K562 (cell line): ENCODE measurements at regions not wholly inside any gene's neighbourhood (a gene's known extent, or its start where the extent isn't known, plus 50 kb on each side); places are given as distances from the start of the nearest gene placed in this dataset.
A peak's percentile ranks its signal among the peaks of the same experiment; 100 is the strongest.

ENCODE experiments used
- ATAC-seq: fragments of 200-7000 bp; cut with Tn5 transposase; 3 replicates; pipeline ENCODE4 v1.9.1; 2020; ENCODE audit warnings: moderate library complexity
- BruUV-seq: library from RNA; stranded (reverse); fragments of 400-500 nt; replicated peaks from 2 replicates; lab custom pipeline; 2021; lab: Mats Ljungman, UMichigan
- CTCF ChIA-PET: fragments of 300-600 bp; formaldehyde crosslinking; extraction: SDS; loops from one replicate; lab custom pipeline; 2021; ENCODE audit warnings: low intra/inter-chr PET ratio; lab: Yijun Ruan, JAX
- POLR2A ChIA-PET: fragments of 300-600, 350-650 bp; sonication (Branson Sonifier 250); formaldehyde crosslinking; extraction: SDS; loops from one replicate; lab custom pipeline; 2021; ENCODE audit warnings: antibody characterized with exemption, inconsistent platforms; lab: Yijun Ruan, JAX
- DNase-seq, 4 experiments: peaks; one replicate each; pipeline versions ENCODE4 v3.0.0 to v3.0.0-alpha.2; 2011 to 2018; ENCODE audit warnings: low spot score in 3 of 4, mixed read lengths in 3 of 4; ENCODE audit errors: extremely low read depth in 1 of 4
- FAIRE-seq: peaks from 2 replicates; lab custom pipeline; 2011; peaks lifted over from hg19 to GRCh38; lab: Jason Lieb, UNC
- H2AFZ ChIP-seq: 2 replicates; pipeline ENCODE4 v1.6.0; 2011; ENCODE audit warnings: low read depth, low read length, control low read depth, inconsistent platforms
- H3K27ac ChIP-seq: fragments of 200-600 bp; 3 replicates; pipeline ENCODE4 v1.8.0; 2011; ENCODE audit warnings: low read depth, mild to moderate bottlenecking, control low read depth, inconsistent platforms, low read length, moderate library complexity, mixed read lengths; ENCODE audit errors: extremely low read depth
- H3K27me3 ChIP-seq, 2 experiments: fragments of 300-600 bp in 1 of 2; 2 replicates in 1 of 2; 3 replicates in 1 of 2; pipeline versions ENCODE4 v1.6.0 to v1.8.0; 2011; ENCODE audit warnings: inconsistent platforms in 2 of 2, low read length in 2 of 2, mild to moderate bottlenecking in 1 of 2, mixed read lengths in 1 of 2, moderate library complexity in 1 of 2; ENCODE audit not compliant: control insufficient read depth in 2 of 2, insufficient read depth in 2 of 2
- H3K36me3 ChIP-seq: fragments of 300-600 bp; 3 replicates; pipeline ENCODE4 v1.8.0; 2011; ENCODE audit warnings: mild to moderate bottlenecking, low read length, inconsistent platforms; ENCODE audit not compliant: control insufficient read depth, insufficient read depth
- H3K4me1 ChIP-seq, 2 experiments: fragments of 200-600 bp in 1 of 2; replicated peaks in 1 of 2; 2 replicates in 1 of 2; 3 replicates in 1 of 2; pipeline versions ENCODE4 v1.5.1 to v1.8.0; 2011; ENCODE audit warnings: inconsistent platforms in 2 of 2, low read length in 2 of 2, mild to moderate bottlenecking in 1 of 2, mixed read lengths in 1 of 2, moderate library complexity in 1 of 2; ENCODE audit not compliant: control insufficient read depth in 2 of 2, insufficient read depth in 2 of 2
- H3K4me2 ChIP-seq: 2 replicates; pipeline ENCODE4 v1.6.1; 2011; ENCODE audit warnings: low read length, control low read depth, inconsistent platforms, mixed read lengths; ENCODE audit not compliant: insufficient read depth
- H3K4me3 ChIP-seq: fragments of 200-600 bp; sonication (generic), shearing (Covaris generic); 2 replicates; pipeline ENCODE4 v1.5.1; 2016; ENCODE audit warnings: control low read depth, inconsistent platforms
- H3K79me2 ChIP-seq: fragments of 200-600 bp; 3 replicates; pipeline ENCODE4 v1.8.0; 2011; ENCODE audit warnings: low read length, inconsistent platforms; ENCODE audit not compliant: control insufficient read depth, insufficient read depth
- H3K9ac ChIP-seq, 2 experiments: 2 replicates each; pipeline versions ENCODE4 v1.6.0 to v1.6.1; 2011; ENCODE audit warnings: low read depth in 2 of 2, low read length in 2 of 2, control low read depth in 1 of 2, inconsistent platforms in 1 of 2, mild to moderate bottlenecking in 1 of 2, mixed read lengths in 1 of 2; ENCODE audit not compliant: insufficient read depth in 1 of 2
- H3K9me1 ChIP-seq: one replicate; pipeline ENCODE4 v1.6.0; 2011; ENCODE audit warnings: inconsistent platforms, mild to moderate bottlenecking, low read length, moderate library complexity; ENCODE audit not compliant: control insufficient read depth, insufficient read depth
- H3K9me3 ChIP-seq: replicated peaks from 2 replicates; pipeline ENCODE4 v1.5.1; 2011; ENCODE audit warnings: low read depth, low read length, inconsistent platforms; ENCODE audit not compliant: control insufficient read depth, insufficient read depth
- H4K20me1 ChIP-seq: replicated peaks from 2 replicates; pipeline ENCODE4 v1.6.1; 2011; ENCODE audit warnings: low read length, inconsistent platforms, mixed read lengths; ENCODE audit not compliant: control insufficient read depth, insufficient read depth
- ATF4 ChIP-seq: fragments of 450-650 bp; formaldehyde crosslinking; IDR thresholded peaks from 2 replicates; pipeline ENCODE4 v1.4.0; 2022; ENCODE audit warnings: mild to moderate bottlenecking, moderate library complexity
- FOXP4 ChIP-seq: sonication (generic); formaldehyde crosslinking; IDR thresholded peaks from 2 replicates; pipeline ENCODE4 v1.8.0; 2022; ENCODE audit warnings: mild to moderate bottlenecking, missing genetic modification reagents, borderline replicate concordance
- GATAD2B ChIP-seq: fragments of 450-650 bp; IDR thresholded peaks from 2 replicates; pipeline ENCODE4 v1.6.1; 2017; ENCODE audit warnings: mild to moderate bottlenecking, borderline replicate concordance
- GTF2A2 ChIP-seq: IDR thresholded peaks from 2 replicates; pipeline ENCODE4 v1.6.1; 2016; ENCODE audit warnings: mild to moderate bottlenecking, missing genetic modification characterization, missing compliant biosample characterization
- HMBOX1 ChIP-seq: sonication (generic); IDR thresholded peaks from 2 replicates; pipeline ENCODE4 v1.6.1; 2016
- MAFF ChIP-seq: IDR thresholded peaks from 2 replicates; pipeline ENCODE4 v1.6.1; 2012; ENCODE audit warnings: low read length, improper control_type of control experiment
- MYNN ChIP-seq, 2 experiments: sonication (generic); formaldehyde crosslinking in 1 of 2; IDR thresholded peaks; 2 replicates each; pipeline versions ENCODE4 v1.5.0 to v1.6.1; 2016 to 2020; ENCODE audit warnings: antibody characterized with exemption in 1 of 2, missing genetic modification reagents in 1 of 2
- PHF21A ChIP-seq: fragments of 450-650 bp; IDR thresholded peaks from 2 replicates; pipeline ENCODE4 v1.6.1; 2017; ENCODE audit warnings: low read depth, borderline replicate concordance
- RAD21 ChIP-seq, 2 experiments: fragments of 250-450 bp in 1 of 2; fragments of 450-650 bp in 1 of 2; sonication (Bioruptor Pico) in 1 of 2; formaldehyde crosslinking in 1 of 2; IDR thresholded peaks in 1 of 2; conservative IDR thresholded peaks in 1 of 2; 2 replicates each; pipeline versions ENCODE4 v1.4.0 to v1.8.0; 2020 to 2022; ENCODE audit warnings: mild to moderate bottlenecking in 2 of 2, moderate library complexity in 1 of 2
- RBFOX2 ChIP-seq: fragments of 200-400 bp; formaldehyde crosslinking; IDR thresholded peaks from 2 replicates; pipeline ENCODE4 v1.6.1; 2017; ENCODE audit warnings: low read depth, mild to moderate bottlenecking, low read length, moderate library complexity
- SAP30 ChIP-seq: fragments of 200-600 bp; sonication (generic); IDR thresholded peaks from 2 replicates; pipeline ENCODE4 v1.6.1; 2012; ENCODE audit warnings: borderline replicate concordance, low read depth, mild to moderate bottlenecking, moderate library complexity, low read length, control low read depth, inconsistent platforms; ENCODE audit not compliant: insufficient read depth, poor library complexity, severe bottlenecking
- SIRT6 ChIP-seq: IDR thresholded peaks from one replicate; pipeline ENCODE4 v1.6.1; 2012; ENCODE audit warnings: low read depth, mild to moderate bottlenecking, control low read depth, inconsistent platforms, low read length, moderate library complexity
- SMAD4 ChIP-seq: fragments of 250-450 bp; sonication (Bioruptor Pico); conservative IDR thresholded peaks from 2 replicates; pipeline ENCODE4 v1.8.0; 2021; ENCODE audit warnings: inconsistent platforms, mild to moderate bottlenecking, moderate library complexity
- TCF15 ChIP-seq: fragments of 250-450 bp; sonication (Bioruptor Pico); IDR thresholded peaks from 2 replicates; pipeline ENCODE4 v1.8.0; 2022; ENCODE audit warnings: moderate library complexity, mild to moderate bottlenecking, inconsistent platforms
- ZBTB26 ChIP-seq: fragments of 450-650 bp; formaldehyde crosslinking; IDR thresholded peaks from 2 replicates; pipeline ENCODE4 v1.4.0; 2022; ENCODE audit warnings: missing genetic modification characterization
- WGBS: fragments of 100-300 bp; shearing (Covaris generic); methylation state at CpG from one replicate; pipeline ENCODE4 v1.1.6; 2016; ENCODE audit warnings: low coverage, mixed read lengths; ENCODE audit not compliant: insufficient coverage; ENCODE audit errors: missing lambda C conversion rate; 5-methylcytosine and 5-hydroxymethylcytosine counted together
- in situ Hi-C: fragments of 300-500 bp; cut with MboI; formaldehyde crosslinking; loops from 4 replicates; pipeline ENCODE4 v1.15.0; 2018; ENCODE audit warnings: inconsistent platforms, mixed read lengths
- intact Hi-C: fragments of 100-400 bp; cut with micrococcal nuclease; formaldehyde crosslinking; loops from 2 replicates; pipeline ENCODE4 v1.14.2; 2022

GRCh38 chr3:132210476-132211346 lies 106.5 kb upstream of the ACP3 start:
- 2% methylated on average over 9 of the region's 9 CpGs for WGBS
- Histone ChIP-seq H2AFZ (no peak overlapping the region), H3K9me3 (no peaks in the 10 kb centered on the region), H3K36me3 (no peaks in the 10 kb centered on the region), H3K4me3 (no peak overlapping the region), H3K9me1 (no peaks in the 10 kb centered on the region), H3K79me2 (no peaks in the 10 kb centered on the region), H3K27ac (no peak overlapping the region), H3K27me3 (no peaks in the 10 kb centered on the region), H4K20me1 (no peaks in the 10 kb centered on the region), H3K9ac (no peak overlapping the region), H3K4me2 (no peak overlapping the region), H3K4me1 (no peaks in the 10 kb centered on the region)
- intact Hi-C loops (no loop called here), in situ Hi-C loops (no loop called here)
- no TSS peak for BruUV-seq
- peak; percentile 33; the same call in 1 of the 3 replicates for ATAC-seq
- peak in 1 of 4 experiments; percentile 3 for DNase-seq
- FAIRE-seq: no peak
- POLR2A ChIA-PET: interaction anchor here (0.6 kb wide), 4 partner anchors 64 to 1363 kb away, joined by 3 read pairs; partner anchors contain the start of genes ATP2C1 and CDV3
- CTCF ChIA-PET: interaction anchor here (0.7 to 1.1 kb wide), 2 partner anchors 182 to 776 kb away, joined by 3 to 4 read pairs; no protein-coding TSS in a partner anchor
- TF ChIP-seq FOXP4 (no peak), RBFOX2 (no peak), ZBTB26 (CRISPR knock-in tag) (no peak), HMBOX1 (no peak), TCF15 (CRISPR knock-in tag) (no peak), MYNN (IDR thresholded peaks at IDR 0.05) (no peak), MYNN (CRISPR knock-in tag; IDR thresholded peaks at IDR 0.05) (no peak), ATF4 (CRISPR knock-in tag) (no peak), SAP30 (no peak), RAD21 (CRISPR knock-in tag; conservative IDR thresholded peaks at IDR 0.05 in 1 of 2, IDR thresholded peaks at IDR 0.05 in 1 of 2) (peak in 1 of 2 experiments; percentile 41; a peak in 2 of 4 replicates), PHF21A (no peak), GATAD2B (no peak), SMAD4 (no peak), MAFF (no peak), GTF2A2 (no peak), SIRT6 (no peak)
